BE2C (cell line): ENCODE measurements at regions not wholly inside any gene's neighbourhood (a gene's known extent, or its start where the extent isn't known, plus 50 kb on each side); places are given as distances from the start of the nearest gene placed in this dataset.

ENCODE experiments used
- DNase-seq: peaks from one replicate; pipeline ENCODE4 v3.0.0-alpha.2; 2020
- H3K27me3 ChIP-seq: fragments of 250-450 bp; sonication (Bioruptor Pico); 2 replicates; pipeline ENCODE4 v1.5.1; 2020; ENCODE audit warnings: mild to moderate bottlenecking
- H3K36me3 ChIP-seq: fragments of 250-450 bp; sonication (Bioruptor Pico); 2 replicates; pipeline ENCODE4 v1.5.1; 2020; ENCODE audit warnings: mild to moderate bottlenecking
- H3K4me1 ChIP-seq: fragments of 250-450 bp; sonication (Bioruptor Pico); 2 replicates; pipeline ENCODE4 v1.5.1; 2020
- H3K4me3 ChIP-seq: 2 replicates; pipeline ENCODE4 v1.5.1; 2011; ENCODE audit warnings: low read depth, low read length
- H3K9me3 ChIP-seq: fragments of 250-450 bp; sonication (Bioruptor Pico); 2 replicates; pipeline ENCODE4 v1.5.1; 2020
- CTCF ChIP-seq: IDR thresholded peaks from 2 replicates; pipeline ENCODE4 v1.5.1; 2012; ENCODE audit warnings: mild to moderate bottlenecking, low read depth, low read length

- H3K9me3 ChIP-seq, result no peaks in the 10 kb centered on the region
- DNase-seq, result no peak
- H3K27me3 ChIP-seq, result no peaks in the 10 kb centered on the region
- H3K4me3 ChIP-seq, result no peak overlapping the region
- no peak for TF ChIP-seq CTCF
- H3K4me1 ChIP-seq, result no peaks in the 10 kb centered on the region
- H3K36me3 ChIP-seq, result no peaks in the 10 kb centered on the region
Measured at GRCh38 chr12:88417531-88417930, 162.7 kb downstream of the KITLG start.

GRCh38 chr12:88418856-88419497 is 161.3 kb downstream of the KITLG start:
- Histone ChIP-seq H3K9me3 (no peaks in the 10 kb centered on the region), H3K36me3 (no peaks in the 10 kb centered on the region), H3K27me3 (no peaks in the 10 kb centered on the region), H3K4me1 (no peaks in the 10 kb centered on the region), H3K4me3 (no peak overlapping the region)
- DNase-seq, result no peak
- no peak for TF ChIP-seq CTCF

- no peak for DNase-seq
- Histone ChIP-seq H3K4me1 (no peaks in the 10 kb centered on the region), H3K27me3 (no peaks in the 10 kb centered on the region), H3K4me3 (no peak overlapping the region), H3K9me3 (no peaks in the 10 kb centered on the region), H3K36me3 (no peaks in the 10 kb centered on the region)
- TF ChIP-seq CTCF, result no peak
Measured at GRCh38 chr12:88419794-88420193, 160.5 kb downstream of the KITLG start.

- H3K36me3 ChIP-seq, result no peaks in the 10 kb centered on the region
- TF ChIP-seq CTCF, result no peak
- no peaks in the 10 kb centered on the region for H3K4me1 ChIP-seq
- no peaks in the 10 kb centered on the region for H3K27me3 ChIP-seq
- no peak for DNase-seq
- no peaks in the 10 kb centered on the region for H3K9me3 ChIP-seq
- H3K4me3 ChIP-seq, result no peak overlapping the region
Measured at GRCh38 chr12:88420457-88420856, 159.8 kb downstream of the KITLG start.

- Histone ChIP-seq H3K9me3 (no peaks in the 10 kb centered on the region), H3K4me3 (no peak overlapping the region), H3K4me1 (no peaks in the 10 kb centered on the region), H3K27me3 (no peaks in the 10 kb centered on the region), H3K36me3 (no peaks in the 10 kb centered on the region)
- no peak for TF ChIP-seq CTCF
- DNase-seq, result no peak
Measured at GRCh38 chr12:88424791-88425730, 155.2 kb downstream of the KITLG start.

GRCh38 chr12:88428350-88428749 is 151.9 kb downstream of the KITLG start:
- Histone ChIP-seq H3K36me3 (no peaks in the 10 kb centered on the region), H3K4me3 (no peak overlapping the region), H3K4me1 (no peaks in the 10 kb centered on the region), H3K9me3 (no peaks in the 10 kb centered on the region), H3K27me3 (no peaks in the 10 kb centered on the region)
- DNase-seq, result no peak
- no peak for TF ChIP-seq CTCF
